ENCODE measurements at regions not wholly inside any gene's neighbourhood (a gene's known extent, or its start where the extent isn't known, plus 50 kb on each side); places are given as distances from the start of the nearest gene placed in this dataset.

GRCh38 chr5:93100428-93100827 is 480.6 kb downstream of the NR2F1-AS1 start:
- no peak overlapping the region for H2AFZ ChIP-seq (ENCODE audit: low read depth, low read length)
- H3K9ac ChIP-seq (replicated peaks; ENCODE audit: extremely low read depth, insufficient read depth, low read length) = no peak overlapping the region
- no peaks in the 10 kb centered on the region for H3K36me3 ChIP-seq (ENCODE audit: control insufficient read depth in 2 of 2, extremely low read depth in 1 of 2, insufficient read depth in 2 of 2, low read length in 2 of 2)
- ChIA-PET POLR2A (no interaction called here), CTCF (interaction anchor here (0.7 to 1.5 kb wide), 4 partner anchors 13 to 259 kb away, joined by 3 to 4 read pairs (median 3); no protein-coding TSS in a partner anchor)
- H4K20me1 ChIP-seq (replicated peaks; ENCODE audit: control insufficient read depth, extremely low read depth, insufficient read depth, low read length) = no peaks in the 10 kb centered on the region
- no peak overlapping the region for H3K4me3 ChIP-seq (replicated peaks in 1 of 3; ENCODE audit: insufficient read depth in 1 of 3, low read depth in 1 of 3, low read length in 3 of 3)
- no peak for TF ChIP-seq POLR2A (IDR thresholded peaks at IDR 0.05; ENCODE audit: low read depth, low read length)
- TF ChIP-seq EZH2 (IDR thresholded peaks at IDR 0.05; ENCODE audit: borderline replicate concordance, low read depth, low read length, severe bottlenecking) = no peak
- no peak for TF ChIP-seq CTCF (IDR thresholded peaks at IDR 0.05; ENCODE audit: extremely low read depth in 1 of 2, insufficient read depth in 1 of 2, low read depth in 1 of 2, low read length in 2 of 2)
- no peak for TF ChIP-seq FOS (IDR thresholded peaks at IDR 0.05; ENCODE audit: borderline replicate concordance, insufficient read depth, low read length)
- TF ChIP-seq MYC (IDR thresholded peaks at IDR 0.05; ENCODE audit: low read depth, low read length) = no peak
- TF ChIP-seq JUN (IDR thresholded peaks at IDR 0.05; ENCODE audit: borderline replicate concordance, insufficient read depth, insufficient read length, low read depth) = no peak
- no peak for TF ChIP-seq MAX (IDR thresholded peaks at IDR 0.05; ENCODE audit: insufficient read depth, insufficient read length)
- TF ChIP-seq GATA2 (IDR thresholded peaks at IDR 0.05; ENCODE audit: insufficient read depth, insufficient read length, low read depth, low read length) = no peak
- no peak for TF ChIP-seq POLR2AphosphoS5 (IDR thresholded peaks at IDR 0.05; ENCODE audit: insufficient read depth, low read depth, low read length)
- no peak overlapping the region for H3K27ac ChIP-seq (ENCODE audit: insufficient read depth, low read depth, low read length)
- no peaks in the 10 kb centered on the region for H3K9me3 ChIP-seq (replicated peaks; ENCODE audit: control insufficient read depth, insufficient read depth, low read length)
- intact Hi-C loops (cut with micrococcal nuclease) (no loop called here), dilution Hi-C loops (cut with MboI; ENCODE audit: extremely low pct_ligation_motif_present, low sequenced_read_pairs) (no loop called here)
- no peaks in the 10 kb centered on the region for H3K79me2 ChIP-seq (ENCODE audit: control insufficient read depth, insufficient read depth, low read length)
- no peak overlapping the region for H3K4me2 ChIP-seq (ENCODE audit: insufficient read depth, low read length)
- no TSS peak for BruUV-seq (replicated peaks)
- no peak for FAIRE-seq
- DNase-seq (ENCODE audit: low read depth, low spot score) = no peak
- H3K4me1 ChIP-seq (ENCODE audit: control insufficient read depth, extremely low read depth, insufficient read depth, low read length) = no peaks in the 10 kb centered on the region
- H3K9me1 ChIP-seq (replicated peaks; ENCODE audit: control insufficient read depth, extremely low read depth, insufficient read depth, low read length) = no peaks in the 10 kb centered on the region
- H3K27me3 ChIP-seq (ENCODE audit: control insufficient read depth in 2 of 2, insufficient read depth in 2 of 2, low read length in 2 of 2) = no peaks in the 10 kb centered on the region

Measured in endothelial cell of umbilical vein (primary cell).